Activated CD8-positive, alpha-beta memory T cell treated with anti-CD3 and anti-CD28 coated beads for 4 hours (primary cell): ENCODE measurements at regions not wholly inside any gene's neighbourhood (a gene's known extent, or its start where the extent isn't known, plus 50 kb on each side); places are given as distances from the start of the nearest gene placed in this dataset.

Experiments
- DNase-seq, 2 donors: peaks; one replicate each; pipeline ENCODE4 v3.0.0-alpha.2; 2020; ENCODE audit warnings: low read depth in 2 of 2

- no peak for DNase-seq
Observed at GRCh38 chr17:77364941-77365583, 224.3 kb downstream of the SEC14L1 start.

GRCh38 chr17:77365584-77366186 lies 224.9 kb downstream of the SEC14L1 start:
- DNase-seq, result no peak

- no peak for DNase-seq
Observed at GRCh38 chr17:77366206-77366557, 225.4 kb downstream of the SEC14L1 start.

- no peak for DNase-seq
Observed at GRCh38 chr17:77366558-77367245, 225.9 kb downstream of the SEC14L1 start.

GRCh38 chr17:77369544-77369971 lies 228.8 kb downstream of the SEC14L1 start:
- DNase-seq, result no peak

GRCh38 chr17:77370586-77370985 lies 229.8 kb downstream of the SEC14L1 start:
- DNase-seq, result no peak

GRCh38 chr17:77371117-77371887 lies 230.5 kb downstream of the SEC14L1 start:
- DNase-seq, result no peak

GRCh38 chr17:77371888-77372443 lies 231.2 kb downstream of the SEC14L1 start:
- DNase-seq, result no peak

- no peak for DNase-seq
Observed at GRCh38 chr17:77372444-77373298, 231.9 kb downstream of the SEC14L1 start.

- DNase-seq, result no peak
Observed at GRCh38 chr17:77373299-77374169, 232.8 kb downstream of the SEC14L1 start.

- DNase-seq, result peak in 1 of 2 donors; percentile 35
Observed at GRCh38 chr17:77374170-77374936, 233.6 kb downstream of the SEC14L1 start.

GRCh38 chr17:77375108-77375916 lies 234.5 kb downstream of the SEC14L1 start:
- no peak for DNase-seq

- DNase-seq, result no peak
Observed at GRCh38 chr17:77375917-77376651, 235.3 kb downstream of the SEC14L1 start.

GRCh38 chr17:77376795-77377709 lies 236.3 kb downstream of the SEC14L1 start:
- DNase-seq, result no peak

- DNase-seq, result no peak
Observed at GRCh38 chr17:77377710-77378235, 237.0 kb downstream of the SEC14L1 start.

- DNase-seq, result no peak
Observed at GRCh38 chr17:77378318-77379064, 237.7 kb downstream of the SEC14L1 start.
